ENCODE measurements at regions not wholly inside any gene's neighbourhood (a gene's known extent, or its start where the extent isn't known, plus 50 kb on each side); places are given as distances from the start of the nearest gene placed in this dataset.
A peak's percentile ranks its signal among the peaks of the same experiment; 100 is the strongest.

DNA sequence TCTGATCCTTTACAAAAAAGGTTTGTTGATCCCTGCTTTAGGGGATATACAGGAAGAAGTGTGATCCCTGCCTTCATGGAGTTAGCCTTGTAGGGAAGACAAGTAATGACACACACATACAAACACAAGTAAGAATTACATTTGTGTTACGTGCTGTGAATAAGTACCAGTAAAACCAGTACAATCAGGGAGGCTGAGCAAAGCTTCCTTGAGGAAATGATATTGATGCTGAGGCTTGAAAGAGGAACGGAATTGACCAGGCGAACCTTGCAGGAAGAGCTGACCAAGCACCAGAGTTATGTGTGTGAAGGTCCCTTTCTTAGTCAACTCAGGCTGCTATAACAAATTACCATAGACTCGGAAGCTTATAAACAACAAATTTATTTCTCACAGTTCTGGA is 83.6 kb upstream of the CACUL1 start:
- no peak for DNase-seq

DNA sequence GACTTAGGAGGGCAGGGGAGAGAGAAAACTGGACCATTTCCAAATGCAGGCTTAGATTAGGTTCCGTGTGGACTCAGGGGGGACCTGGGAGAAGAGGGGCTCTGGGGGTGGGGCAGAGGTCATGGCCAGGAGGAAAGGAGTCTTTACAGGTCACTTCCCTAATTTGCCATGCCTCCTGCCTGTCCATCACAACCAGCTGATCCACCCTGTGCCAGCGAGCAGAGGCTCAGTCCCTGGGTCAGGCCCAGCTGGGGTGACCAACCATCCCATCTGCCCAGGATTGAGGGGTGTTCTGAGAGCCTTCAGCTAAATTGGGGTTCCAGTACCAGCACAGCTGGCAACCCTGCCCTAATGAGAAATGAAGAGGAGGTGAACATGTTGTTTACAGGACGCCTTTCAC is 84.6 kb upstream of the CACUL1 start:
- no peak for DNase-seq

DNA sequence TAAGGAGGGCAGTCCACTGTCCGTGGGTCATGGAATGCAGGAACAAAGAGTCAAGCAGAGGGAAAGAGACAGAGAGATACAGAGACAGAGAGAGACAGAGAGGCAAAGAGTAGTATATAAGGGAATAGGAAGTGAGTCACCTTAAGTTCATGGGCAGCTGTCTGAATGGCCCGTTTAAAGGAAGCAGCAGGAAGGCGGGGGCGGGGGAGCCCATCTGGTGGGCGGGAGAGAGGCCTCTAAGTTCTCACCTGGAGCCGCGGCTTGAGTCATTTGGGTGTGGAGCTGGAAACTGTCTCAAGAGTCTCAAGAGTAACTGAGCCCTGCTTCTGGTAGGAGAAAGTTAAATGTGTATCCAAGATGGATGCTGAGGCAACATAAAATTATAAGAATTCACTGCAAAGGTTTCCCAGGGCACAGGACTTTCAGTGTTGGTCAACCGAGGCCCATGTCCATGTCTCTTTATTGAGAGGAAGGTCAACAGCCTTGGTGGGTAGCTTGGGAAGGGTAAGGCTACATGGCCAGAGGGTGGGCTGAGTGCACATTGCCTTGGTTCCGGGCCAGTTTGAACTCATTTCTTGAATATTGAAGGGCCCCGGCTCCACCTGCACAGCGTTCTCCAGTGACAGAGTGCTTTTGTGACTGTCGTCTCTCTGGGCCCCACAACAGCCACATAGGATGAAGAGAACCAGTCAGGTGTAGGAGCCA is 85.5 kb upstream of the CACUL1 start:
- DNase-seq: peak in 1 of 5 donors; percentile 44

DNA sequence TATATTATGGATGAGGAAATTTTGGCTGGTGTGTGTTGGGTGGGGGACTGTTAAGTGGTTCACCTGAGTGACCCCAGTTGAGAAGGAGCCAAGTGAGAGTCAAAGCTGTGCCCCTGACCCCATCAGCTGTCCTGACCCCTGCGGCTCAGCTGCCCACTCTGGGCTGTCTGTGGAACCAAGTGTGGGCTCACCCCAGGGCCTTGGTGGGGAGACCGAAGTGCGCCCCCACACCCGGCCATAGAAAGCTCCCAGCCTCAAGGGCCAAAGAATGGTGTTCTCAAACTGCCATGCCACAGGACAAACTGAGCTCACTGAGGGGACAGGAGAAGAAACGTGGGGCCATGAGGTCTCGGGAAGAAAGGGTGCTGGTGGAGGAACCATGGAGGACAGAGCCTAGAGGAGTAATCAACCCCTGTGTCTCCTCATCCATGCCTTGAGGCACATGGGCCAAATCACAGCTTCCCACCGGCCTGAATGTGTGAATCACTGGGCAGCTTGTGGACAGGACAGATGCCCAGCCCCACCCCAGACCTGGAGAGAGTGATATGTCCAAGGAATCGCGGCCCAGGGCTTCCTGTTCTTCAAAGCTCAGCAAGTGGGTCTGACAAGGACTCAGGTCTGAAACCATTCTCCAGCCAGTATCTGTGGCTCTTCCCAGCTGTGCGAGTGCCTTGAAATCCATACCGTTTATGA is 86.2 kb upstream of the CACUL1 start:
- no peak for DNase-seq

DNA sequence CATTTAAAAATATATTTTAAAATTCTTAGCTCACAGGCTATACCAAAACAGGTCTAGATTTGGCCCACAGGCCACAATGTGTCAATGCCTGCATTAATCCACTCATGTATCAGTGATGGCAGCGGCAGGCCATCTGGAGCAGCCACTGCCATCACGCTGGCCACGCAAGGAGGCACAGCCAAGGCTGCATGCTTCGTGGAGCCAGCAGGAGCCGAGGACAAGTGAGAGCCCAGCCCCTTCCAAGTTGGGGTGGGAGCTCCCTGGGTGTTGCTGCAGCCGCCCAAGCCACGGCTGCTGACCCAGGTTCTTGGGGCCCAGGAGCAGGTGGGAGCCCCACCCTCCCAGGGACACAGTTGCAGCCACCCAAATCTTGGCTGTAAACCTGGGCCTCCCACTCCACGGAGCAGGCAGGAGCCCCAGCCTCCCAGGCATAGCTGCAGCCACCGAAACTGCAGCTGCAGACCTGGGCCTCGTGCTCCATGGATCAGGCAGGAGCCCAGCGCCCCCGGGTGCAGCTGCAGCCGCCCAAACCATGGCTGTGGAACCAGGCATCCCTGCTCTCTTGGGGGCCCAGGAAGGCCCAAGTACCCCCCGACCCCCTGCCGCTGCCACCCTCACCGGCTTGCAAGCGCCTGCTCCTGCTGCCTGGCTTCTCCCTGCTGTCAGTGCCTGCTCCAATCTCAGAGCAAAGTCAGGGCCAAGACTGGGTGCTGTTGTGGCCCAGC is 87.3 kb upstream of the CACUL1 start:
- no peak for DNase-seq

DNA sequence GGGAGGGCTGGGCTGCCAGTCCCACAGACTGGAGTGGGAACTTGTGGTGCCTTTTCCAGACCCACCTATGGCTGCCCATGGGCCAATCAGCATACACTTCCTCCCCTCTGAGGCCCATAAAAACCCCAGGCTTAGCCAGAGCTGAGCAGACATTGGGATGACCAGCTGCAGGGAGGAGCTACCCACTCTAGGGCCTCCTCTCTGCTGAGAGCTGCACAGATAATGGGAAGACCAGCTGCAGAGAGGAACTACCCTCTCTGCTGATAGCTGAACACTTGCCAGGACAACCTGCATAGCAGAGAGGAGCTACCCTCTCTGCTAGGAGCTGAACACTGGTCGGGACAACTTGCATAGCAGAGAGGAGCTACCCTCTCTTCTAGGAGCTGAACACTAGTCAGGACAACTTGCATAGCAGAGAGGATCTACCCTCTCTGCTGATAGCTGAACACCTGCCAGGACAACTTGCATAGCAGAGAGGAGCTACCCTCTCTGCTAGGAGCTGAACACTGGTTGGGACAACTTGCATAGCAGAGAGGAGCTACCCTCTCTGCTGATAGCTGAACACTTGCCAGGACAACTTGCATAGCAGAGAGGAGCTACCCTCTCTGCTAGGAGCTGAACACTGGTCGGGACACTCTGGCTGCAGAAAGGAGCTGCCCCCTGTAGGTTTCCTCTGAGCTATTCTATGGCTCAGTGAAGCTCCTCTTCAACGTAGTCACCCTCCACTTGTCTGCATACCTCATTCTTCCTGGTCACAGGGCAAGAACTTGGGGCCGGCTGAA is 88.3 kb upstream of the CACUL1 start:
- no peak for DNase-seq

DNA sequence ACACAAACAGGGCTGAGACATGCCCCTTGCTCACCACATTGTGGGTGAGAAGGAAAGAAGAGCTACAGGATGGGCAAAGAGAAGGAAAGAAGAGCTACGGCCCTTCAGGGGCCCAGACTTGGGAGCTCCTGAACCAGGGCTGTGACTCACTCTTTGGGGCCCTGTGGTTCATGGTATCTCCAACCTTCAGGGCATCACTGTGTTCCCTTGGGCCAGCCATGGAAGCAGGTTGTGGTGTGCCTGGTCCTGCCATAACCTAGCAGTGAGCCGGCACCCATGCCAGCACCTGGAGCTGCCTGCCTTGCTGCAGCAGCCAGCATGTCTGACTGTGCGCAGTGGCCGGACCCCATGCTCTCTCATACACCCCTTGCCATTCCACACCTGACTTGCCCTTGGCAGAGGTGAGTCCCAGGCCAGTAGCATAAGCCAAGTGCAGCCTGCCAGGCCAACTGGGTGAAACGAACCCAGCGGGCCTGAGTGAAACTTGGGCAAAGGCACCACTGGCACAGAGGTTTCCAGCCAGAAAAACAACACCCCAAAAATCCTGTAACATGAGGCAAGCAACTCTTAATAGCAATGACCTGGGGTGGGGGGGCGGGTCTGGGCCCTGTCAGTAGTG is 89.0 kb upstream of the CACUL1 start:
- DNase-seq: no peak

DNA sequence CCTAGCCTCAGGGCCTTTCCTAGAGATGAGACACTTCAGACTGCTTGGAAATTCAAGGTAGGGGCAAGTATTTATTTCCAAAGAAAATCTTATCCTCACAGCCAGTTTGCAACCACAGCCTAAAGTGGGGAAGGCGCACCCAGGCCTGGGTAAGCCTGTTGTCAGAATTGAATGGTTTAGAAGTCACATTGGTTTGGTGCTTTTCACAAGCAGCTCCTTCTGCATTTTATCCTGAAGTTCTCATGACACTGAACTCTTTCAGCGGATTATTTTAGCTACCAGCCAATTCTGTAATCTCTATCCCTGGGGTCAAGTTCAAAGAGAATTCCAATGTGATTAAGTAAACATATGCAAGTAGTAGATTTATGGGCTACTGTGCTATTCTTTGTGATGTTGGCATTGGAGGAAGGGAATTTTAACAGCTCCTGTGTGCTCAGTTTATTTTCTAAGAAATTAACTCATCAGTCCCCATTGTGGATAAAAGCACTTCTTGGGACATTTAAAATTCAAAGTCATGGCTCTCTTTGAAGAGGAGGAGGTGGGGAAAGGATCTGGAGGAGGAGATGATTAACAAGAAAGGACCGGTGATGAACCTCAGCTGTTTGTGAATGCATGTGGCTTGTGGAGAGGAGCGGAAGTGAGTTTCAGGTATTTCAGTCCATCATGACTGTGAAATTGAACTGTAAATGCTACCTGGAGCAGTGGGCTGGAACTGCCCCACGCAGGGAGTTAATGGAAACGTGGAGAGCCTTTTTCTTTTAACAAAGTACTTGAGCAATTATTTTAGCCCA is 90.2 kb upstream of the CACUL1 start:
- DNase-seq: no peak

DNA sequence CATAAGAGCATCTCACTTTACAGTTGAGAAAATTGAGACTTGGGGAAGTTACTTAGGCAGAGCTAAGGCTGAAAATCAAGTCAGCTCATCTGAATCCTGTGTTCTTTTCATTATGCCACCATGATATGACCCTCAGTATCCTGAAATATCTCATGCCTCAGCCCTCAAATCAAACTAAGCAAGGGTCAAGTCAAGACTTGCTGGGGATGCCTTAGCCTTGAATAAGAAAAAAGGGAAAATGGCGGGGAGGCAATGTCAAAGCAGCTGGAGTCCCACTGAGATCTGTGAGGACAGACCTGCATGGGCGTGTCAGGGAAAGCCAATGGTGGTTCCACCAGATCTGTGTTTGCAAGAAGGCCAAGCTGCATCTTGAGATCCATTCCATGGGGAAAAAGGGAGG is 91.0 kb upstream of the CACUL1 start:
- no peak for DNase-seq

DNA sequence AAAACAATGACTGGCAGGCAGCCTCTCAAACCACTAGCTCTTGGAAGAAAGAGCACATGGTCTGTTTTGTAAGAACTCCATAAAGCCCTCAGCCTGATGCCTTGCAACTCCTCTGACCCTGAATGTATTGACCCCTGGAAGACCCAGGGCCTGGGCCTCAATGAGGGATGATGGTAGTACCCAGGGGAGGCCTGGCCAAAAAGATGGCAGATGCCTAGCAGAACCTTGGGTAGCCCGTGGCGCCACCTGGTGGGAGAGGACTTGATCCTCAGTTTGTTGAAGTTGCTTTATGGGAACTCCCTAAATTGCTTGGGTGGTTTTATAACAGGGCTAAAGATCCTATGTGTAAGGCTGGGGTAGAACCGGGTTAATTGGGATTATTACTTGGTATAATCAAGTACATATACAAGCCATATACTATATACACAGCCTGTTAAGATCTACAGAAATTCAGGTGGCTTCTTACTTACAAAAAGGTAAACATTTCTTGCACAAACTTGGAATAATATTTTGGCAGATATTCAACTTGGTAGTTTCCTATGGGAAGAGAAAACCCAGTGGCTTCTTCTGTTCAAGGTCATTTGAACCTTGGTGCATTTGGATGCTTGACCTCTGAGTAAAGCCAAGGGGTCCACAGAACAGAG is 95.8 kb upstream of the CACUL1 start:
- DNase-seq: peak in 4 of 5 donors; percentile 30 to 62 (median 40)

DNA sequence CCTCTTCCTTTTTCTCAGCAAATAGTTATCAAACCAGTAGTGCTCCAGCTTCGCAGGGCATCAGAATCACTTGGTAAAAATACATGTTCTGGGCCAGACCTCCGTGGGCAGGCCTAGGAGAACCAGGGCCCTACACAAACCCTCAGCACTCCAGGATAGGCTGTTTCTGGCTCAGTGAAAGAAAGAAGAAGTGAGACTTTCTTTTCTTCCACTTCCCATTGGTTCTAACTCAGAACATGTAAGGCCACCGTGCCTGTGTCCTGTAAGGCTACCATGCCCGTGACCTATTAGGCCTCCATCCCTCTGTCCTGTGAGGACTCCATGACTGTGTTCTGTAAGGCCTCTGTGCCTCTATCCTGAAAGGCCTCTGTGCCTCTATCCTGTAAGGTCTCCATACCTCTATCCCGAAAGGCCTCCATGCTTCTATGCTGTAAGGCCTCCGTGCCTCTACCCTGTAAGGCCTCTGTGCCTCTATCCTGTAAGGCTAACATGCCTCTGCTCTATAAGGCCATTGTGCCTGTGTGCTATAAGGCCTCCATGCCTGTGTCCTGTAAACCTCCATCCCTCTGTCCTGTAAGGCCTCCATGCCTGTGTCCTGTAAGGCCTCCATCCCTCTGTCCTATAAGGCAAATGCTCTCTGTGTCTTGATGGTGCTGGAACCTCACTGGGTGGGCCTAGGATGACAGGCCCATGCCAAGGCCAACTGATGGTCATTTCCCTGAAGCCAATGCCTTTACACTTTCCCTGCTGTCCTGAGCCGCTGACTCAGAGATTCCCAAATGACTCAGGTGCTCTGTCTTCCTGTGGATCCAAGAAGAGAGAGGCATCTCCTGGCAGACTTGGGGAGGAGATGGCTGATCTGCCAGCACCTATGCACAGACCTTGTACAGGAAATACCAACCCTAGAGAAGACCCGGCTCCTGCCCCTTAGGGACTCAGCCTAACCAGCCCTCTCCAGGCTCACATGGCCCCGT is 96.6 kb upstream of the CACUL1 start:
- DNase-seq: no peak

DNA sequence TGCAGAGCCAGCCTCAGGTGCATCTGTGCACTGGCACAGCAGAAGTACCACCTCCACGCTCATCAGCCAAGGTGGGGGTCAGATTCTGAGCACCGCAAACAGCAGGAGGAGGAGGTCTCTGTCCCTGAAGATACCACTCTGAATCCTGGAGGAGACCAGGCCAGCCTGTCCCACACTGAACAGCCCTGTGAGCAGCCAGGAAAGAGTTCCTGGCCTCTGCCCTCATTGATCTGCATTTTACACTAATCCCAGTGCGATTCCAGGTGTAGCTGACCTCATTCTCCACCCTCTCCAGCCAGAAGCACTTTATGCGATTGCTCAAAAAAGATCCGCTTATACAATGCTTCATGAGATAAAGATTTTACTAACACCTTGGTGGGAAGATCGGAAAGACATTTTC is 99.1 kb upstream of the CACUL1 start:
- no peak for DNase-seq

DNA sequence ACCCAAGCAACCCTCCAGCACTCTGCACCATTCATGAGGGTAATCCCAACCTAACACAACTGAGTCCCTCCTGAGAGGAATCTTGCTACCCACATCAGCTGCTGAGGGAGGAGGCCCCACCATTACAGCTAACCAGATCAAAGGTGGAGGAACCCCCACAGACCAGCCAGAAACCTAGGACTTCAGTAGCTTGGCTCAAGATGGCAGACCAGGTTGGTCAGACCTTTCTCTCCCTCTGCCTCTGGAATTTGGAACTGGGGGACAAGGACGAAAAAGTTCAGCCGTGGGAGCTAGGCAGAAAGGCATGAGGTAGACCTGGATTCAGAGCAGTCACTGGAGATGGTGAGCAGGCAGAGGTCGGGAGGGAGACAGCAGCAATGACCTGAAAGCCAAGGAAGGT is 101.3 kb upstream of the CACUL1 start:
- no peak for DNase-seq

DNA sequence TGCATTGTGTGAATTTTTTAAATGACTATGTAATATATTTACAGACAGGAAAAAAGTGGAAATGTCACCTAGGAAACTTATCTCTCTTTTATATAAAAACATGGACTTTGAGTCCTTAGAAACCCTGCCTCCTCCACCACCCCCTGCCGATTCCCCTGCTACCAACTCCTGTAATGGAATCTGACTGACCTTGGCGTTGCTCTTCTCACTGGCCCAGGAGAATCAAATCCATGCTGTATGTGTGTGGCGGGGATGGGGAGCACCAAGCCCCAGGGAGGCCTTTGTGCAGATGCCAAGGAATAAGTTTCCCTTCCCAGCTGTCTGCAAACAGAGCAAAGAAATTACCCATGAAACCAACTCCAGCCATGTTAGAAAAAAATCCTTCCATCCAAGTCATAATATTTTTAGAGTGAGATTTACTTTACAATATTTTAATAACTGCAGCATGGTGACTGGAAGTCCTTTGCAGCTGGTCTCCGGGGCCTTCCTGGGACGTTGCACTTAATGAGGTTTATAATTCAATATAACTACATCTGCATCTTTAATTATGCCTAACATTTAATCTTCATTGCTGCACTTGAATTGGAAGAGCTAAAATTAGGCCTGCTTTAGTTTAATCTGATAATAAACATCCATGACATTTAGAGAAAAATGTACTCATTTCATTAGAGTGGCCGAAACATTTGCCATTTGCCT is 111.4 kb upstream of the CACUL1 start:
- no peak for DNase-seq

DNA sequence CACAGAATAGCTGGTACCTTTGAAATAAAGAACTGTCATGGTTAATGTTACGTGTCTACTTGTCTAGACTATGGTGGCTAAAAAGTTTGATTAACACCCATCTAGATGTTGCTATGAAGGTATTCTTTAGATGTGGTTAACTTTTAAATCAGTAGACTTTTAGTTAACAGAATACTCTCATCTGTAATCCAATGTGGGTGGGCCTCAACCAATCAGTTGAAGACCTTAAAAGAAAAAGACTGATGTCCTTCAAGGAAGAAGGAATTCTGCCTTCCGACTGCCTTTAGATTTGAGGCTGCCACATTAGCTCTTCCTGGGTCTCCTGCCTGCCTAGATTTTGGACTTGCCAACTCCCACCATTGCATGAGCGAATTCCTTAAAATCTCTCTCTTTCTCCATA is 113.0 kb upstream of the CACUL1 start:
- no peak for DNase-seq

DNA sequence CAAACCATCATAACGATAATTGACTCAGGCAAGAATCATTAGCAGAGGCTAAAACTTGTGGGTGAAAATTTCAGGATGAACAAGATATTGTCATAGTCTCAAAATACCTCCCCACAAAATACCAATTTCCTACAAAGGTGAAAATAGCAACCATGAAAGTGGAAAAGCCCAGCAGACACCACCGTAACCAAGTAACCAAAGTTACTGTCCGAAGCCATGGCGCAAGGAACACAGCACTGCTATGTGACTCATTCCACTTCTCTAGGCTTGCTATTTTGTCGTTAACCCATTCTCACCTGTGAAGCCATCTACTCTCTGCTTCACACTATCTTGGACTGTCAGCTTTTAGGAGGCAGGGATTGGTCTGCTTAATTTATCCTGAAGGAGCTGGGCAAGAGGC is 113.8 kb upstream of the CACUL1 start:
- no peak for DNase-seq

DNA sequence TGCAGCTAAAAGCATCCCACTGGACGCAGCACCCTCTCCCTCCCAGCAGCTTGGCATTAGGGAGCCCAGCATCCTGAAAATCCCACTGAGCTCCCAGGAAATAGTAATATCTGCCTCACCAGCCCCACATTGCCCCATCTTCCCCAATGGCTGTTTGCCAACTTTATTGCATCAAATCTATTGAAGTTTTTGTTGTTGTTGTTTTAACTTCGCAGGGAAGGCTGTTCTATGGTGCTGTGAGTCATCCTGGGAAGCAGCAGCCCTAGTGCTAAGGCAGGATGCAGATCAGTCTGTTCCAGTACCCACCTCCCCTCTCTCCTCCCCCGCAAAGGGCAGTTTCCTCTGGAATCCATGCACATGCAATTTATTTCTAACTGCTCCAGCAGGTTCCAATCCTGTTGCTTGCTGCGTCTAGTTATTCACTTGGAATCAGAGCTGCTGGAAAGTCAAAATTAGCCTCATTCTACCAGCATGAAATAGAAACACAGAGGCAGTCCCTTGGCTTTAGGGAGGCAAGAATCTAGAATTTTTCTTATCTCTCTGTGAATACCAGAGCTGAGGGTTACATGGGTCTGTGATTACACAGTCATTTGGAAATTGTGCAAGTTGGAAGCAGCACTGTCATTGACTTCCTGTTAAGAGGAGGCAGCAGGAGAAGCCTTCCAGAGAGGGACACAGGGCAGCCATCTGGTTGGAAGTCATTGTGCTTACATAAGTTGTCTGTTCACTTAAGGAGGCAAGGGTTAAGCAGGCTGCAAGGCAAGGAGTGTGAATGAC is 115.9 kb upstream of the CACUL1 start:
- DNase-seq: no peak

DNA sequence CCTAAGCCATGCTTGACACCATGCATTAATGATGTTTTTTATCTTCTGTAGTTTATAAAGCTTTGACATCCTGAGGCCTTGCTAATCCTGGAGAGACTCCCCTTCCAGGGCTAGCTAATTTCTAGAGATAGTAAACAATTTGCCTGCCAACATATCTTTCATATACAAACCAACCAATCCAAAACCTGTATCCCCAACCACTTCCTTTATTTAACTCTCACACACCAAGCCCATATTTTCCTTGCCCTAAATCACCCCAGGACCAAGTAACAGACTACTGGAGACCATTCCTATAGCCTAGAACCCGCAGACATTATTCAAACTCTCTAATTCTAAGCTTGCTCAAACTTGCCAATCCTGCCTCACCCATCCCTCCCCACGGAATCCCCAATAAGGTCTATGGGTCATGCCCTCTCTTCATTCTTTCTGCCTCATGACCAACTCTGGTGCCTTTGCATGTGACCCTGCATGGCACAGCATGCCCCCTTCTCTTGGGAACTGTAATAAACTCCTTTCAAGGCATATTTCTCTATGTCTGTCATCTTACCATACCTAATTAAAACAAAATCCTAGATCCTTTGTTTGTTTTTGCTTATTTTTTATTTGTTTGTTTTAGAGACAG is 116.6 kb upstream of the CACUL1 start:
- DNase-seq: no peak
